ENCODE measurements at regions not wholly inside any gene's neighbourhood (a gene's known extent, or its start where the extent isn't known, plus 50 kb on each side); places are given as distances from the start of the nearest gene placed in this dataset.

DNA sequence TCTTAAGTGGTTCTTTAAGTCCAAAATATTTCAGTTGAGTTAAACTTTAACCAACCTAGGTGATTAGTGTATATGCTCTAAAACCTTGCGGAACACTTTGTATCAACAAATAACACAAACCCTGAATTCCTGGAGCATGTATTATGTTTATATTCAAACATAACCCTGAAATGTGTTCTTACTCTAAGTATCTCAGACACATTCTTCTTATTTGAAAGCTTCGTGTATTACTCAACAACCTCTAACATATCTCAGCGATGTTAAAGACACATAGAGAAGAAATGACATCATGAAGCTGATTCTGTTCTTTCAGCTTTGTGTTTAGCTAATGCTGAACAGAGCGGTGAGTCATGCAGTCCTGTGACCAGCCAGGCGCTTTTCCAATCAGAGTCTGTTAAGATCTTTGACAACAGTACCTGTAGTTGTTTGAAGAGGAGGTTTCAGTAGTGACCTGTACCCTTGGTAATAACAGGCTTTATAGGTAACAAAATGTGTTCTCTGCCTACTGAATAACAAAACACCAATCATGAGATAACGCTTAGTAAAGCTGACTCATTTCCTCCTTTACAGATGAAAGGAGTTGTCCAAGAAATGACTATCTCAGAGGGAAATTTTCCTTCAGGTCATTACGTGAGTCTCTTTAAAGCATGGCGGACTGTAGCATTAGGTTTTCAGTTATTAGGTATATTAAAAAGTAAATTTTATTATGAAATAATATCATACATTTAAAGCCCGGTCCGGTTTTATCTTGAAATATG is 67.3 kb upstream of the KLF6 start:
- TF ChIP-seq POLR2A (IDR thresholded peaks at IDR 0.05; ENCODE audit: low read depth, low read length) (no peak), TAF1 (IDR thresholded peaks at IDR 0.05; ENCODE audit: borderline replicate concordance, low read depth, low read length) (no peak), POLR2AphosphoS5 (IDR thresholded peaks at IDR 0.05; ENCODE audit: low read depth, low read length) (no peak)

Measured in GM12892 (cell line).